ENCODE measurements at regions not wholly inside any gene's neighbourhood (a gene's known extent, or its start where the extent isn't known, plus 50 kb on each side); places are given as distances from the start of the nearest gene placed in this dataset.

- Histone ChIP-seq H3K4me2 (ENCODE audit: low read depth, low read length) (no peak overlapping the region), H3K9me3 (ENCODE audit: low read length) (no peaks in the 10 kb centered on the region), H3K9ac (ENCODE audit: insufficient read depth, low read depth, low read length) (no peak overlapping the region), H3K4me3 (replicated peaks in 1 of 3; ENCODE audit: insufficient read depth in 1 of 3, low read depth in 2 of 3, low read length in 3 of 3) (no peak overlapping the region), H3K27ac (ENCODE audit: extremely low read length, insufficient read depth, low read length) (no peak overlapping the region), H2AFZ (ENCODE audit: low read length) (no peak overlapping the region), H4K20me1 (ENCODE audit: insufficient read depth, low read length) (no peaks in the 10 kb centered on the region), H3K79me2 (ENCODE audit: insufficient read depth, low read length) (no peaks in the 10 kb centered on the region), H3K36me3 (replicated peaks in 1 of 2; ENCODE audit: control insufficient read depth in 1 of 2, insufficient read depth in 2 of 2, low read length in 2 of 2) (no peaks in the 10 kb centered on the region), H3K27me3 (ENCODE audit: control insufficient read depth in 1 of 2, insufficient read depth in 2 of 2, low read length in 2 of 2) (peaks cover 0 to 28% of the 10 kb centered on the region in 2 experiments; a peak in 2 of 5 replicates), H3K4me1 (ENCODE audit: insufficient read depth, low read length) (peaks cover 8% of the 10 kb centered on the region)
- FAIRE-seq (no peak), DNase-seq (ENCODE audit: low spot score) (no peak), ATAC-seq (no peak)
- ChIA-PET POLR2A (no interaction called here), CTCF (ENCODE audit: low intra/inter-chr PET ratio, low total read pairs) (no interaction called here)
- no TSS peak for BruUV-seq (replicated peaks)
- in situ Hi-C loops (cut with HindIII; ENCODE audit: extremely low pct_ligation_motif_present, low pct_unique_long_range_greater_than_20kb) (no loop called here), intact Hi-C loops (cut with micrococcal nuclease; ENCODE audit: unreplicated experiment) (no loop called here)
- 17% methylated on average over 4 of the region's 4 CpGs for WGBS (ENCODE audit: low lambda C conversion rate)
- no peak for TF ChIP-seq BCLAF1 (IDR thresholded peaks at IDR 0.05)
- TF ChIP-seq ZNF644 (CRISPR knock-in tag; IDR thresholded peaks at IDR 0.05; ENCODE audit: low read depth): no peak
- no peak for TF ChIP-seq E2F5 (CRISPR knock-in tag; conservative IDR thresholded peaks at IDR 0.05)
- TF ChIP-seq YY1 (IDR thresholded peaks at IDR 0.05; ENCODE audit: insufficient read depth, insufficient replicate concordance, low read depth, low read length): no peak
- TF ChIP-seq SCMH1 (CRISPR knock-in tag; IDR thresholded peaks at IDR 0.05; ENCODE audit: borderline replicate concordance): no peak
Measured at GRCh38 chr5:171681061-171681460, 104.6 kb upstream of the SMIM23 start.

GRCh38 chr5:171681677-171682076 is 103.9 kb upstream of the SMIM23 start:
- Histone ChIP-seq H3K9me3 (ENCODE audit: low read length) (no peaks in the 10 kb centered on the region), H3K4me3 (replicated peaks in 1 of 3; ENCODE audit: insufficient read depth in 1 of 3, low read depth in 2 of 3, low read length in 3 of 3) (no peak overlapping the region), H3K4me2 (ENCODE audit: low read depth, low read length) (no peak overlapping the region), H3K79me2 (ENCODE audit: insufficient read depth, low read length) (no peaks in the 10 kb centered on the region), H3K27ac (ENCODE audit: extremely low read length, insufficient read depth, low read length) (no peak overlapping the region), H3K4me1 (ENCODE audit: insufficient read depth, low read length) (peaks cover 8% of the 10 kb centered on the region), H4K20me1 (ENCODE audit: insufficient read depth, low read length) (no peaks in the 10 kb centered on the region), H3K36me3 (replicated peaks in 1 of 2; ENCODE audit: control insufficient read depth in 1 of 2, insufficient read depth in 2 of 2, low read length in 2 of 2) (no peaks in the 10 kb centered on the region), H3K27me3 (ENCODE audit: control insufficient read depth in 1 of 2, insufficient read depth in 2 of 2, low read length in 2 of 2) (peaks cover 0 to 34% of the 10 kb centered on the region in 2 experiments; a peak in 3 of 5 replicates), H3K9ac (ENCODE audit: insufficient read depth, low read depth, low read length) (no peak overlapping the region), H2AFZ (ENCODE audit: low read length) (no peak overlapping the region)
- TF ChIP-seq RERE (CRISPR knock-in tag; IDR thresholded peaks at IDR 0.05; ENCODE audit: low read depth): no peak
- DNase-seq (ENCODE audit: low spot score) (no peak), FAIRE-seq (no peak), ATAC-seq (no peak)
- CTCF ChIA-PET (ENCODE audit: low intra/inter-chr PET ratio, low total read pairs): no interaction called here
- no TSS peak for BruUV-seq (replicated peaks)
- in situ Hi-C loops (cut with HindIII; ENCODE audit: extremely low pct_ligation_motif_present, low pct_unique_long_range_greater_than_20kb): no loop called here
- intact Hi-C loops (cut with micrococcal nuclease; ENCODE audit: unreplicated experiment): no loop called here
- POLR2A ChIA-PET: no interaction called here
- WGBS (ENCODE audit: low lambda C conversion rate): 9% methylated on average over 6 of the region's 6 CpGs

All from HepG2 (cell line).